SW480 (cell line): ENCODE measurements at regions not wholly inside any gene's neighbourhood (a gene's known extent, or its start where the extent isn't known, plus 50 kb on each side); places are given as distances from the start of the nearest gene placed in this dataset.

Experiments used
- DNase-seq: peaks from one replicate; pipeline ENCODE4 v3.0.0-alpha.2; 2016; ENCODE audit warnings: low spot score

- no peak for DNase-seq
These were observed 204.6 kb downstream of the LTN1 start for GRCh38 chr21:28788030-28788429.

GRCh38 chr21:28783641-28784185, 209.0 kb downstream of the LTN1 start:
- no peak for DNase-seq

- DNase-seq: peak; percentile 25
These were observed 210.9 kb downstream of the LTN1 start for GRCh38 chr21:28781602-28782276.

GRCh38 chr21:28779914-28780313, 212.8 kb downstream of the LTN1 start:
- DNase-seq: no peak

- DNase-seq: no peak
These were observed 216.4 kb downstream of the LTN1 start for GRCh38 chr21:28776251-28776650.

- DNase-seq: no peak
These were observed 217.6 kb downstream of the LTN1 start for GRCh38 chr21:28775071-28775470.

- no peak for DNase-seq
These were observed 219.6 kb downstream of the LTN1 start for GRCh38 chr21:28773036-28773435.

- no peak for DNase-seq
These were observed 220.7 kb downstream of the LTN1 start for GRCh38 chr21:28771790-28772501.

GRCh38 chr21:28770867-28771661, 221.6 kb downstream of the LTN1 start:
- DNase-seq: no peak

- DNase-seq: no peak
These were observed 223.0 kb downstream of the LTN1 start for GRCh38 chr21:28769683-28770082.

- no peak for DNase-seq
These were observed 223.9 kb downstream of the LTN1 start for GRCh38 chr21:28768753-28769152.

GRCh38 chr21:28767523-28767922, 225.2 kb downstream of the LTN1 start:
- no peak for DNase-seq

- DNase-seq: no peak
These were observed 228.8 kb downstream of the LTN1 start for GRCh38 chr21:28763809-28764418.

- DNase-seq: no peak
These were observed 230.3 kb downstream of the LTN1 start for GRCh38 chr21:28762357-28762735.

- DNase-seq: no peak
These were observed 230.9 kb downstream of the LTN1 start for GRCh38 chr21:28761674-28762356.

GRCh38 chr21:28758883-28759242, 233.8 kb downstream of the LTN1 start:
- no peak for DNase-seq

GRCh38 chr21:28758042-28758882, 234.4 kb downstream of the LTN1 start:
- no peak for DNase-seq

- DNase-seq: no peak
These were observed 237.8 kb downstream of the LTN1 start for GRCh38 chr21:28754862-28755261.

- DNase-seq: no peak
These were observed 238.5 kb downstream of the LTN1 start for GRCh38 chr21:28754127-28754611.

GRCh38 chr21:28752131-28752530, 240.5 kb downstream of the LTN1 start:
- DNase-seq: no peak

GRCh38 chr21:28751176-28751575, 241.5 kb downstream of the LTN1 start:
- no peak for DNase-seq
